ENCODE measurements at regions not wholly inside any gene's neighbourhood (a gene's known extent, or its start where the extent isn't known, plus 50 kb on each side); places are given as distances from the start of the nearest gene placed in this dataset.

DNA sequence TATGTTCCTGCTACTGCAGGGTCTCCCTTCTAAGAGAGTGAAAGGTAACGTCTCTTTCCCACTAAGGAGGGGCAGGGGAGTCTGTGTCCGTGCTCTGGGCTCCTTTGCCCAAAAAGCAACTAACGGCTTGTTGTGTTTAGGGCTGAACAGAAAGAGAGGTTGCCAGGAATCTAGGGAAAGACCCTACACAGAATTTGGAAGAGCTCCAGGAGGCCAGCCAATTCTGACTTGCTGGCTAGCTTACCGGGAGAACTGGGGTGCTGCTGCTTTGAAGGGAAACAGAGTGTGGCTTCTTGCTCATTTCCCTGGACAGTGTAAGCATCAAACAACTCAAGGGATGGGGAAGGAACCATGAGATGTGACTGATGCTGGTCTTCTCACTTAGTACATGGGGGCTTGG is 176.1 kb downstream of the GADD45G start:
- Histone ChIP-seq H3K9ac (no peak overlapping the region), H3K27me3 (ENCODE audit: insufficient read depth) (no peaks in the 10 kb centered on the region), H3K79me2 (ENCODE audit: insufficient read depth) (no peaks in the 10 kb centered on the region), H4K20me1 (ENCODE audit: insufficient read depth) (no peaks in the 10 kb centered on the region), H3K27ac (ENCODE audit: low read depth in 2 of 2, low read length in 1 of 2) (no peak overlapping the region), H3K4me2 (no peak overlapping the region), H3K9me3 (no peaks in the 10 kb centered on the region), H3F3A (replicated peaks; ENCODE audit: insufficient read depth) (no peaks in the 10 kb centered on the region), H3K9me2 (no peaks in the 10 kb centered on the region), H2AFZ (ENCODE audit: low read depth) (no peak overlapping the region), H3K4me3 (ENCODE audit: low read depth in 2 of 2, low read length in 1 of 2) (no peak overlapping the region), H3K36me3 (replicated peaks in 1 of 2; ENCODE audit: control insufficient read depth in 1 of 2, insufficient read depth in 2 of 2, low read length in 1 of 2) (no peaks in the 10 kb centered on the region), H3K4me1 (ENCODE audit: control insufficient read depth in 1 of 2, insufficient read depth in 2 of 2, low read depth in 1 of 2, low read length in 1 of 2) (peaks cover 0 to 20% of the 10 kb centered on the region in 2 experiments; a peak in 1 of 4 replicates)
- 41% methylated on average over 4 of the region's 4 CpGs for WGBS (ENCODE audit: low lambda C conversion rate)
- CTCF ChIA-PET = interaction anchor here (0.8 to 2.4 kb wide), 3 partner anchors 24 to 183 kb away, joined by 3 to 9 read pairs (median 3); no protein-coding TSS in a partner anchor
- TF ChIP-seq, protein P1, sequence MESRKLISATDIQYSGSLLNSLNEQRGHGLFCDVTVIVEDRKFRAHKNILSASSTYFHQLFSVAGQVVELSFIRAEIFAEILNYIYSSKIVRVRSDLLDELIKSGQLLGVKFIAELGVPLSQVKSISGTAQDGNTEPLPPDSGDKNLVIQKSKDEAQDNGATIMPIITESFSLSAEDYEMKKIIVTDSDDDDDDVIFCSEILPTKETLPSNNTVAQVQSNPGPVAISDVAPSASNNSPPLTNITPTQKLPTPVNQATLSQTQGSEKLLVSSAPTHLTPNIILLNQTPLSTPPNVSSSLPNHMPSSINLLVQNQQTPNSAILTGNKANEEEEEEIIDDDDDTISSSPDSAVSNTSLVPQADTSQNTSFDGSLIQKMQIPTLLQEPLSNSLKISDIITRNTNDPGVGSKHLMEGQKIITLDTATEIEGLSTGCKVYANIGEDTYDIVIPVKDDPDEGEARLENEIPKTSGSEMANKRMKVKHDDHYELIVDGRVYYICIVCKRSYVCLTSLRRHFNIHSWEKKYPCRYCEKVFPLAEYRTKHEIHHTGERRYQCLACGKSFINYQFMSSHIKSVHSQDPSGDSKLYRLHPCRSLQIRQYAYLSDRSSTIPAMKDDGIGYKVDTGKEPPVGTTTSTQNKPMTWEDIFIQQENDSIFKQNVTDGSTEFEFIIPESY (IDR thresholded peaks at IDR 0.05; ENCODE audit: borderline replicate concordance, low read depth) = no peak
- TF ChIP-seq NRF1 (IDR thresholded peaks at IDR 0.05; ENCODE audit: low read depth, low read length) (no peak), YY1 (IDR thresholded peaks at IDR 0.05; ENCODE audit: low read depth) (no peak), RCOR1 (IDR thresholded peaks at IDR 0.05; ENCODE audit: low read length) (no peak), RAD21 (IDR thresholded peaks at IDR 0.05; ENCODE audit: low read length) (no peak), RFX5 (IDR thresholded peaks at IDR 0.05; ENCODE audit: low read length) (no peak), TCF12 (IDR thresholded peaks at IDR 0.05) (no peak), TAF1 (IDR thresholded peaks at IDR 0.05; ENCODE audit: borderline replicate concordance, low read depth, low read length) (no peak), JUND (IDR thresholded peaks at IDR 0.05) (no peak), MXI1 (IDR thresholded peaks at IDR 0.05; ENCODE audit: low read depth, low read length) (no peak), EZH2phosphoT487 (IDR thresholded peaks at IDR 0.05; ENCODE audit: borderline replicate concordance, low read depth) (no peak), RXRA (IDR thresholded peaks at IDR 0.05; ENCODE audit: borderline replicate concordance, low read depth) (no peak)
- TF ChIP-seq, protein P2, sequence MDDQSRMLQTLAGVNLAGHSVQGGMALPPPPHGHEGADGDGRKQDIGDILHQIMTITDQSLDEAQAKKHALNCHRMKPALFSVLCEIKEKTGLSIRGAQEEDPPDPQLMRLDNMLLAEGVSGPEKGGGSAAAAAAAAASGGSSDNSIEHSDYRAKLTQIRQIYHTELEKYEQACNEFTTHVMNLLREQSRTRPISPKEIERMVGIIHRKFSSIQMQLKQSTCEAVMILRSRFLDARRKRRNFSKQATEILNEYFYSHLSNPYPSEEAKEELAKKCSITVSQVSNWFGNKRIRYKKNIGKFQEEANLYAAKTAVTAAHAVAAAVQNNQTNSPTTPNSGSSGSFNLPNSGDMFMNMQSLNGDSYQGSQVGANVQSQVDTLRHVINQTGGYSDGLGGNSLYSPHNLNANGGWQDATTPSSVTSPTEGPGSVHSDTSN (IDR thresholded peaks at IDR 0.05) = no peak
- TF ChIP-seq, protein P3, sequence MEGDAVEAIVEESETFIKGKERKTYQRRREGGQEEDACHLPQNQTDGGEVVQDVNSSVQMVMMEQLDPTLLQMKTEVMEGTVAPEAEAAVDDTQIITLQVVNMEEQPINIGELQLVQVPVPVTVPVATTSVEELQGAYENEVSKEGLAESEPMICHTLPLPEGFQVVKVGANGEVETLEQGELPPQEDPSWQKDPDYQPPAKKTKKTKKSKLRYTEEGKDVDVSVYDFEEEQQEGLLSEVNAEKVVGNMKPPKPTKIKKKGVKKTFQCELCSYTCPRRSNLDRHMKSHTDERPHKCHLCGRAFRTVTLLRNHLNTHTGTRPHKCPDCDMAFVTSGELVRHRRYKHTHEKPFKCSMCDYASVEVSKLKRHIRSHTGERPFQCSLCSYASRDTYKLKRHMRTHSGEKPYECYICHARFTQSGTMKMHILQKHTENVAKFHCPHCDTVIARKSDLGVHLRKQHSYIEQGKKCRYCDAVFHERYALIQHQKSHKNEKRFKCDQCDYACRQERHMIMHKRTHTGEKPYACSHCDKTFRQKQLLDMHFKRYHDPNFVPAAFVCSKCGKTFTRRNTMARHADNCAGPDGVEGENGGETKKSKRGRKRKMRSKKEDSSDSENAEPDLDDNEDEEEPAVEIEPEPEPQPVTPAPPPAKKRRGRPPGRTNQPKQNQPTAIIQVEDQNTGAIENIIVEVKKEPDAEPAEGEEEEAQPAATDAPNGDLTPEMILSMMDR (IDR thresholded peaks at IDR 0.05) = no peak
- TF ChIP-seq, protein P4, sequence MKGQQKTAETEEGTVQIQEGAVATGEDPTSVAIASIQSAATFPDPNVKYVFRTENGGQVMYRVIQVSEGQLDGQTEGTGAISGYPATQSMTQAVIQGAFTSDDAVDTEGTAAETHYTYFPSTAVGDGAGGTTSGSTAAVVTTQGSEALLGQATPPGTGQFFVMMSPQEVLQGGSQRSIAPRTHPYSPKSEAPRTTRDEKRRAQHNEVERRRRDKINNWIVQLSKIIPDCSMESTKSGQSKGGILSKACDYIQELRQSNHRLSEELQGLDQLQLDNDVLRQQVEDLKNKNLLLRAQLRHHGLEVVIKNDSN (IDR thresholded peaks at IDR 0.05; ENCODE audit: borderline replicate concordance, low read depth) = no peak
- TF ChIP-seq, protein P5, sequence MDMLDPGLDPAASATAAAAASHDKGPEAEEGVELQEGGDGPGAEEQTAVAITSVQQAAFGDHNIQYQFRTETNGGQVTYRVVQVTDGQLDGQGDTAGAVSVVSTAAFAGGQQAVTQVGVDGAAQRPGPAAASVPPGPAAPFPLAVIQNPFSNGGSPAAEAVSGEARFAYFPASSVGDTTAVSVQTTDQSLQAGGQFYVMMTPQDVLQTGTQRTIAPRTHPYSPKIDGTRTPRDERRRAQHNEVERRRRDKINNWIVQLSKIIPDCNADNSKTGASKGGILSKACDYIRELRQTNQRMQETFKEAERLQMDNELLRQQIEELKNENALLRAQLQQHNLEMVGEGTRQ (IDR thresholded peaks at IDR 0.05; ENCODE audit: borderline replicate concordance, low read depth, low read length) = no peak
- TF ChIP-seq, protein P6, sequence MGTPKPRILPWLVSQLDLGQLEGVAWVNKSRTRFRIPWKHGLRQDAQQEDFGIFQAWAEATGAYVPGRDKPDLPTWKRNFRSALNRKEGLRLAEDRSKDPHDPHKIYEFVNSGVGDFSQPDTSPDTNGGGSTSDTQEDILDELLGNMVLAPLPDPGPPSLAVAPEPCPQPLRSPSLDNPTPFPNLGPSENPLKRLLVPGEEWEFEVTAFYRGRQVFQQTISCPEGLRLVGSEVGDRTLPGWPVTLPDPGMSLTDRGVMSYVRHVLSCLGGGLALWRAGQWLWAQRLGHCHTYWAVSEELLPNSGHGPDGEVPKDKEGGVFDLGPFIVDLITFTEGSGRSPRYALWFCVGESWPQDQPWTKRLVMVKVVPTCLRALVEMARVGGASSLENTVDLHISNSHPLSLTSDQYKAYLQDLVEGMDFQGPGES (IDR thresholded peaks at IDR 0.05; ENCODE audit: low read depth, low read length) = no peak
- DNase-seq = no peak
- POLR2A ChIA-PET = interaction anchor here (1.0 kb wide), 1 partner anchor 176 kb away, joined by 3 read pairs; the partner anchor contains the start of gene GADD45G

Data from SK-N-SH (cell line).